ENCODE measurements at regions not wholly inside any gene's neighbourhood (a gene's known extent, or its start where the extent isn't known, plus 50 kb on each side); places are given as distances from the start of the nearest gene placed in this dataset.
A peak's percentile ranks its signal among the peaks of the same experiment; 100 is the strongest.
"Not testable (repeated sequence)": the region's sequence is repeated elsewhere in the genome, so short reads cannot be mapped to it uniquely, and the experiment has no call there.

DNA sequence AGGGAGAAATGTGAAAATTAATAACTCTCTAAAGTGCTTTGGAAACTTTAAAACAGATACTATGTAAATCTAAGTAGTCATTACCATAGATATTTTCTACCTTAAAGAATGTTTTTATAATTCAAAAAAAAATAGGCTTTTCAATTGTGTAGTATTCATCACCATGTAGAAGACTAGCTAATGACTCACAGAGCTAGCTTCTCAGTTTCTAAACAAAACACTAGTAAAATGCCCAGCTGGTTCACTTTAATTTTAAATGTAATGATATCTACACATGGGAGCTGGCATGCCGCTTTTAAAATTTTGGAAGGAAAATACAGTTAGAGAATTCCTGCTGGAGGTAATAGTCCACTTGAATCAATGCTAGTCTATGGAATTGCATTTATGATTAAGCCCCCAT lies 509.8 kb downstream of the CSNK1G3 start:
- DNase-seq (ENCODE audit: low spot score) (no peak), ATAC-seq (ENCODE audit: low FRiP score) (no peak)
- TF ChIP-seq, protein P1, sequence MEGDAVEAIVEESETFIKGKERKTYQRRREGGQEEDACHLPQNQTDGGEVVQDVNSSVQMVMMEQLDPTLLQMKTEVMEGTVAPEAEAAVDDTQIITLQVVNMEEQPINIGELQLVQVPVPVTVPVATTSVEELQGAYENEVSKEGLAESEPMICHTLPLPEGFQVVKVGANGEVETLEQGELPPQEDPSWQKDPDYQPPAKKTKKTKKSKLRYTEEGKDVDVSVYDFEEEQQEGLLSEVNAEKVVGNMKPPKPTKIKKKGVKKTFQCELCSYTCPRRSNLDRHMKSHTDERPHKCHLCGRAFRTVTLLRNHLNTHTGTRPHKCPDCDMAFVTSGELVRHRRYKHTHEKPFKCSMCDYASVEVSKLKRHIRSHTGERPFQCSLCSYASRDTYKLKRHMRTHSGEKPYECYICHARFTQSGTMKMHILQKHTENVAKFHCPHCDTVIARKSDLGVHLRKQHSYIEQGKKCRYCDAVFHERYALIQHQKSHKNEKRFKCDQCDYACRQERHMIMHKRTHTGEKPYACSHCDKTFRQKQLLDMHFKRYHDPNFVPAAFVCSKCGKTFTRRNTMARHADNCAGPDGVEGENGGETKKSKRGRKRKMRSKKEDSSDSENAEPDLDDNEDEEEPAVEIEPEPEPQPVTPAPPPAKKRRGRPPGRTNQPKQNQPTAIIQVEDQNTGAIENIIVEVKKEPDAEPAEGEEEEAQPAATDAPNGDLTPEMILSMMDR (IDR thresholded peaks at IDR 0.05), result no peak

DNA sequence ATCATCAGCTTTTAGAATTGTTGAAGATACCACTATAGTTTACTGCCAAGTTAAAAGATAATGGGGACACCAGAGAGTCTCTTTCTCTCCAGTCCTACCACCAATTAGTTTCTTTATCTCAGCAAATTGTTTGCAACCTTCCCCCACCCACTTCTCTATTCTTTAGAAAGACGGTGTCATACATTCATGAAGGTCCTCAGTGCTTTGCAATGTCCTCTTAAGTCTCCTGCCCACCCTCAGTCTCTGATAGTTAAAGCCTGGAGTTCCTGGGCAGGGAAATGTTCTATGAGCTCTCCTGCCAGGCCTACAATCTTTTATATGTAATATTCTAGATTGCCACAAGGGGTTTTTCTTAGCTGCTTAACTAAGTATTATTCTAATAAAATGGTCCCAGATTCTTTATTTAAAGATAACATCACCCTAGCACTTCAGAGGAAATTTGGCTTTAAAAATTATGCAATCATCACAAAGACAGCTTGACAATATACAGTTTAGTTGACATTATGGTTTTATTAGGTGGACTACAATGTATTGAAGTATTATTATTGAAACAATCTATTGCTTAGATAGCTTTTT lies 509.2 kb downstream of the CSNK1G3 start:
- DNase-seq (ENCODE audit: low spot score) (no peak), ATAC-seq (ENCODE audit: low FRiP score) (no peak)
- TF ChIP-seq, protein P1 (IDR thresholded peaks at IDR 0.05), result no peak

DNA sequence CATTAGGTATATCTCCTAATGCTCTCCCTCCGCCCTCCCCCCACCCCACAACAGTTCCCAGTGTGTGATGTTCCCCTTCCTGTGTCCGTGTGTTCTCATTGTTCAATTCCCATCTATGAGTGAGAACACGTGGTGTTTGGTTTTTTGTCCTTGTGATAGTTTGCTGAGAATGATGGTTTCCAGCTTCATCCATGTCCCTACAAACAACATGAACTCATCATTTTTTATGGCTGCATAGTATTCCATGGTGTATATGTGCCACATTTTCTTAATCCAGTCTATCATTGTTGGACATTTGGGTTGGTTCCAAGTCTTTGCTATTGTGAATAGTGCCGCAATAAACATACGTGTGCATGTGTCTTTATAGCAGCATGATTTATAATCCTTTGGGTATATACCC lies 505.3 kb downstream of the CSNK1G3 start:
- DNase-seq (ENCODE audit: low spot score); ATAC-seq (ENCODE audit: low FRiP score): not testable (repeated sequence)

DNA sequence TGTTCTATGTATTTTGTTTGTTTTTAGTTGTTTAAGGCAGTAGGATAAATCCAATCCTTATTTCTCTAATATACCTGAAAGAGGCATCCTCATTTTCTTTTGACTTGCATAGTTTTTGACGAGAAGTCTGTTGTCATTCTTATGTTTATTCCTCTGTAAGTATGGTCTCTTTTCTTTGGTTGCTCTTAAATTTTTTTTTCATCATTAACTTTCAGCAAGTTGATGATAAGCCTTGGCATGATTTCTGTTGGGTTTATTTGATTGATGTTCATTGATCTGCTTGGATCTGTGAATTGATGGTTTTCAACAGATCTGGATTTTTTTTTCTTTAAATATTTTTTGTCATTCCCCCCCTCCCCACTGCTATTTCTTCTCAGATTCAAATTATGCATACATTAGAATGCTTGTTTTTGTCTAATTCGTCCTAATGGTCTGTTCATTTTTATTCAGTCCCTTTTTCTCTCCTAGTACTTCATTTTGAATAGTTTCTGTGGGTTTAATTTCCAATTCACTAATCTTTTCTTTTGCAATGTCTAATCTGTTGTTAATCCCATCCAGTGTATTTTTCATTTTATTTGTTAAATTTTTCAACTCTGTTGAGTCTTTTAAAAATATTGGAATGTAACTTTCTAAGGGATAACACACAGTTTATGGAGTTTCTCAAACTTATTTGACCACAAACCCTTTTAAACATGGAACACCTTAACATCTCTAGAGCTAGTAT lies 495.9 kb downstream of the CSNK1G3 start:
- ATAC-seq (ENCODE audit: low FRiP score) (no peak), DNase-seq (ENCODE audit: low spot score) (no peak)
- TF ChIP-seq, protein P1 (IDR thresholded peaks at IDR 0.05), result no peak

DNA sequence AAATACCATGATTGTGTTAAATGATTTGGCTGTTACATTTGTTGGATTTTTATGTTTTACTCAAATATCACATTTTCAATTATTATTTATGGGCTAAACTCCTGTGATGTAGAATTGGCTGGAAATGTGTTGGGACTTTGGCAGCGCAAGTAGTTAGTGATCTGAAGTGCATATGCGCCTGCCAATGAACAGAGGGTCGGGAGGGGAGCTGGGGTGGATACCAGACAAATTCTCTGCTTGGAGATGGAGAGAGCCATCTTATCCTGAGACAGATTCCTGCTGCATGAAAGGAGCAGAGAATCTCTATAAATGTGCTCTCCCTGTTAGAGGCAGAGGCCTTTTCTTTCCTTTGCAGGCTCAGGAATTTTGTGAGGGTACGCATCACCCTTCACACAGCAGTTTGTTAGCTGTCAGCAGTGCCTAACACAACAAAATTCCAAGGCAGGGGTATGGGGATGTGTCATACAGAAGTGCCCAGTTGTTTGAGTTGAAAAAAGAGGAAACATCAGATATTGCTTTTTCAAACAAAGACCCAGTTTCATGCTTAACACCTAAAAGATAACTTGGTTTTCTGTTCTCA lies 489.1 kb downstream of the CSNK1G3 start:
- ATAC-seq (ENCODE audit: low FRiP score) (no peak), DNase-seq (ENCODE audit: low spot score) (no peak)
- TF ChIP-seq, protein P1 (IDR thresholded peaks at IDR 0.05), result no peak

DNA sequence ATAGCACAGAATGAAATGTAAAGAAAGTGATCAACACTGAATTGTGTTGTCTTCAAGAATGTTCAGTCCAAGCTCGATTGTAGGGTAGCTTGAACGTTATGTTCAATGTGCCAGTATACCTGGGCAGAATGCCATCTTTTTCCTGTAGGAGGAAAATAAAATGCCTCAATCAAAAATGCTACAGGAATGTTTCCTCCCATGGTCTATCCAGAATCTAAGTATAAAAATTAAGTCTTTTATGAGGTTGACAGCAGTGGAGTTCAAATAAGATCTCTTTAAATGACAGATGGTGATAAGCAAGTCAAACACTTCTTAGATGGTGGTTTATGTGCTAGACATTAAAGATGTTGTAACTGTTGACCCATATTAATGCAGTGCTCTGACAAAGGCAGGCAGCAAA lies 488.6 kb downstream of the CSNK1G3 start:
- ATAC-seq (ENCODE audit: low FRiP score) (no peak), DNase-seq (ENCODE audit: low spot score) (no peak)
- TF ChIP-seq, protein P1 (IDR thresholded peaks at IDR 0.05), result no peak

DNA sequence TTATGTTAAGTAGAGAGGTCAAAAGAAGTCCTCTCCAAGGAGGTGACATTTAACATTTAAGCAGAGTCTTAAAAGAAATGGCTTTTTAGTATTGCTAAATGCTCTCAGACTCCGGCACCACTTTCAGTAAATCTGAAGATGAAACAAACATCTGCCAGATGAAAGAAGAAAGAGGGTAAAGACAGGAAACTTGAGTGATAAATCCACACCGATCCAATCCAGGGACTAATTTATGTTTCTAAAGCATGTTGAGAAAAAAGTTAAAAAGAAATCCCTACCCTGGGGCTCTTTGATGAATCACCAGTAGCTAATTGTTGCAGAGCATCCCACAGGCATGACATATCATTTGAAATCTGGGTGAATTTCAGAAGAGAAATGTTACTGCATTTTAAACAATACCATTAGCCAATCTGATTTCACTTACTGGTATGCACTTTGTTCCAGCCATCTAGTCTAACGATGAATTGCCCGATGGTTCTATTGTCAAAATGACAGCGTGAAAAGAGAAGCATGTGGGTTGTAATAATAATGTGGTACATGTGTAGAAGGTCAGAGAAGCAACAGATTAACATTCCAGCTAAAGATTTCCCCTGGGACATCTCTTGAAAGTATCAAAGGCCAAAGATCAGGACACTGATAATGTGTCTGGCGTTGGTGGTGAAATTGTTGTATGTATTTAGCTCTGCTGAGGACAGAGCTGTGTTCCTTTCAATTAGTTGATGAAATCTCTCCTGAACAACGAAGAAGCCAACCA lies 485.7 kb downstream of the CSNK1G3 start:
- TF ChIP-seq, protein P1 (IDR thresholded peaks at IDR 0.05), result no peak
- ATAC-seq (ENCODE audit: low FRiP score), result peak; percentile 57
- DNase-seq (ENCODE audit: low spot score), result no peak

Data from omental fat pad (tissue), 3 donors.